ENCODE measurements at regions not wholly inside any gene's neighbourhood (a gene's known extent, or its start where the extent isn't known, plus 50 kb on each side); places are given as distances from the start of the nearest gene placed in this dataset.
"Not testable (repeated sequence)": the region's sequence is repeated elsewhere in the genome, so short reads cannot be mapped to it uniquely, and the experiment has no call there.

DNA sequence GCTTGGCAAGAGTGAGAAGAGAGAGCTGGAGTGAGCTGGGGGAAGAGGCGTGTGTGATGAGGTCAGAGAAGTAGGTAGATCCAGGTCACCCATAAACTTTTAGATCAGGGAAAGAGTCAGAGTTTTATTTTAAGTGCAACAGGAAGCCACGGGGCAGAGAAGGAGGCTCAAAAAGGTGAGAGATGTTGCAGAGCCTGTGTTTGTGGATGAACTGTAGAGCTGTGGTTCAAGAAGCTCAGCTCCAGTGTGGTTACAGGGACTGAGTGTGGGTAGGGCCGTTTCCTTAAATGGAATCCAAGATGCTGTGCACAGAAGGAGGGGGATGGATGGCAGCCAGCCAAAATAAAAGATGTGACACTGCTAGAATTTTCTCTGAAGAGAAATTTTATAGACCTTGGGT is 337.2 kb downstream of the SATB1 start:
- CTCF ChIA-PET = no interaction called here
- POLR2A ChIA-PET = no interaction called here

DNA sequence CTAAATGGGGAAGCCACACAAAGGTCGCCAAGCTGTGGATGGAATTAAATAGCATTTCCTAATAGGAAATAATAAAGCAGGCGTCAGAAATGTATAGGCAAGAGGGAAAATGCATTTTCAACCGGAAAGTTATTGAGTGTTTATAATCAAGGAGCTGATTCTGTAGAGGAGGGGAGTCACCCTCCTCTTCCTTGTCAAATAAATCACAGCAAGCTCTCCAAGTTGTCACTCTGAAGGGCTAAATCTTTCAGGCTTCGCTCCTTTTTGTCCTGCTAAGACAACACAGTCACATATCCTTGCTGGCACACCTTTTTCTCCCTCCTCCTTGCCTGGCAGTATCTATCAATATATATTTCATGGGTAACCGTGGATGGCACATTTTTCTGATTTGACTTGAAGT is 338.4 kb downstream of the SATB1 start:
- ChIA-PET CTCF (no interaction called here), POLR2A (no interaction called here)

DNA sequence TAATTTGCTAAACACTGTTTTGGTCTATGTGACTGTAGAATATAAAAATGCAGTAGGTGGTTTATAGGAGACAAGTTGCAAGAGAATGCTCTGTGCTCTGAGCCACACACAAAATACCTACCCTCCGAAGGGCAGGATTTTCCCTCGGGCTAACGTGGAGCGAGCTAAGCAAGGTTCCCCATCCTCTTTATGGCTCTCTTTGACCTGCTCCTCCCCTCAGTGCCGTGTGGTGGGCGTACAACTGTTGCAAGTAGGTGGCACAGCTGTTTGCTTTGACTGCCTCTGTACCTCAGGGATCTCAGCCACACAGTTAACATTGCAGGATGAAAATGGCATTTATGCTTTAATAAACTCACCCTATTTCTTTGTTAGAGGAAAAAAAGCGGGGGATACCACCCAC is 339.1 kb downstream of the SATB1 start:
- ChIA-PET CTCF (no interaction called here), POLR2A (no interaction called here)

DNA sequence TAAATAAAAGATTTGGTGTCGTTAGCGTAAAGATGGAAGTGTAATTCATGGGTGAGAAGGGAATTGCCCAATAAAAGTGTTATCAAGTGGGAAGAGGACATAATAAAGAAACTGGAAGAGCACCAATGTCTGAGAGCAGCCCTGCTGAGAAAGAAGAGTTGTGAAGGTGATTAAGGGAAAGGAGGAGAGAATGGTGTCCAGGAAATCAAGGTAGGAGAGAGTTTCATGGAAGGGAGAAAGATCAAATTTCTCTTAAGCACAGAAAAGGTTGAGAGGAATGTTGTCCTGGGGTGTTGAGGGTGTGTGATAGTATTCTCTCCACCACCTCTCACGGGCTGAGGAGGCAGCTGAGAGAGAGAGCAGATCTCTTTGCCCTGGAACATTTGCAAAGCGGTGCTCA is 339.7 kb downstream of the SATB1 start:
- POLR2A ChIA-PET = no interaction called here
- CTCF ChIA-PET = no interaction called here

DNA sequence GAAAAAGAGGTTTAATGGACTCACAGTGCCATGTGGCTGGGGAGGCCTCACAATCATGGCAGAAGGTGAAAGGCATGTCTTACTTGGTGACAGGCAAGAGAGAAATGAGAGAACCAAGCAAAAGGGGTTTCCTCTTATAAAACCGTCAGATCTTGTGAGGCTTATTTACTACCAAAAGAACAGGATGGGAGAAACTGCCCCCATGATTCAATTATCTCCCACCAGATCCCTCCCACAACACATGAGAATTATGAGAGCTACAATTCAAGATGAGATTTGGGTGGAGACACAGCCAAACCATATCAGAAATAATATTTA is 340.8 kb upstream of the TBC1D5 start:
- POLR2A ChIA-PET, CTCF ChIA-PET: not testable (repeated sequence)

DNA sequence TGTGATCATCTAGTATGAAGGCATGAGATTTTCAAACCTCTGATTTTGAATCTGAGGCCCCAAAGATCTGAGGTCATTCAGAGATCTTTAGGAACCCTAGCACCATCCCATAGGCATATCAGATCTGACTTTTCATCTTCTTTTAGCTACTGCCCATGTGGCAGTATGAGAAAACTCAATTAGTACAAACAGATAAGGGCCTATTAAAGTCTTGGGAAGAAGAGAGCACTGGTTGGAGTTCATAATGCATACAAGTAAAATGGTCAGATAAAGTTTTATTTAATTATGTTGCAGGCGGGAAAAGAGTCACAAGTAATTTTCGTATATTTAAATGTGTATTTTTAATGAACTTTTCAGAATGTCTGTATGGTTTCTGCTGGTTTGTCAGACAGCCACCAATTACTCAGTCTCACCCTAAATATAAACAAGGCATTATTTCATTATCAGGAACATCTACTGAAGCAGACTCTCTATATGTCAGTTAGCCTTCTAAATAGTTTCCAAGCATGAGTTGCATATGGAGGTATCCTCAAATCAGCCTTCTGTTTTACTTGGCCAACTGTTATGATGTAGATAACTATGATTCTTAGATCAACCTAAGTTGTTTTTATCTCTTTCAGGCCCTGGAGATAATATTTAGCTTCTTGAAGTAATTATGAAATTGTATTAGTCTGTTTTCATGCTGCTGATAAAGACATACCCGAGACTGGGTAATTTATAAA is 340.3 kb upstream of the TBC1D5 start:
- CTCF ChIA-PET = no interaction called here
- POLR2A ChIA-PET = no interaction called here

DNA sequence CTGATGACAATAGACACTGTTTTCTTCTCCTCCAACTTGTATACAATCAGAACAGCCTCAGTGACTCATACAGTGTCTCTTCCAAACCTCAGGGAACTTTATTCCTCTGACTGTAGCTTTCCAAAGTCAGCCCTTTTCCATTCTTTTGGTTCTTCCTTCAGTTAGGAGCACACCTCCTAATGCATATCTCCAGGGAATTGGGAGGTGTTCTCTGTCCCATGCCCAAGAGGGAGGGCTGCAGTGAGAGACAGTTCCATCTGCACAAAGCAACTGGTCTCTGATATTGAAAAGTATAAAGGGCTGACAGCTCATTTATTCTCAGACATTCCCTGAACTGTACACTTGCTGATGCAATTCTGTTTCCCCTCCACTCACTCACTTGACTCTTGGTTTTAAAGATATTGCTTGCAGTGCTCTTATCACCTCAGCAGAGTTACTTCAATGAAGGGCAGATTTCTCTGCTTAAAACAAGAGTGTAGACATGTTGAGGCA is 337.8 kb upstream of the TBC1D5 start:
- ChIA-PET POLR2A (no interaction called here), CTCF (no interaction called here)

DNA sequence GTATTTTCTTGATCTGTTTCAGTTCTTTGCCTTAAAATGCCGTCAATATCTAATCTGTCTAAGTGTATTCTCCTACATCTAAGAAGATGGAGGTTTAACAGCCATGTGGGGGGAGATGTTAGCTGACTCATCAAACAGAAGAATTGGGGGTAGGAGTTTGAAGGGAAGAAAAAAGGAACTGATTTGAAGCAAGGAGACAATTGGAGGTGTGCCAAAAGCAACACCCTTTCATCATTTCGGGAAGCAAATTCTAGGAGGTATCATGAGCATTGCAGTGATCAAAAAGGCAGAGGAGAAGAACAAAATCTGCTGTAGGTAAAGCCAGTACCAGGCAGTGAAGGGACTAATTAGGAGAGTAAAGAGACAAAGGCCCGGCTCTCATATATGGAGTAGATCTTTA is 337.3 kb upstream of the TBC1D5 start:
- ChIA-PET POLR2A (no interaction called here), CTCF (no interaction called here)

DNA sequence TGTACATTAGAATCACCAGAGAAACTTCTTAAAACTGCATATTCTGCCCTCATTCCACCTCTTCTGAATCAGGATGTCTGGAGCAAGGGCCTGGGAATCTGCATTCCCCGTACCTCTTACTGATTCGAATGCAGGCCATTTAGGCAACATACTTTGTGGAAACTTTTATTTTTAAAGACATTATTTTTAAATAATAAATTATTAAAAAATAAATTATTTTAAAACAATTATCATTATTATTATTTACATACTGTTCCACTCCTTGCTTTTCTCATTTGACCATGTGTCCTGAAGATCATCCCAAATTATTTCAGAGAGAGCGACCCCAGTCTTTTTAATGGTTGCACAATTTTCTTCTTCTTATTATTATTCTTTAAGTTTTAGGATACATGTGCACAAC is 336.6 kb upstream of the TBC1D5 start:
- CTCF ChIA-PET = no interaction called here
- POLR2A ChIA-PET = no interaction called here

DNA sequence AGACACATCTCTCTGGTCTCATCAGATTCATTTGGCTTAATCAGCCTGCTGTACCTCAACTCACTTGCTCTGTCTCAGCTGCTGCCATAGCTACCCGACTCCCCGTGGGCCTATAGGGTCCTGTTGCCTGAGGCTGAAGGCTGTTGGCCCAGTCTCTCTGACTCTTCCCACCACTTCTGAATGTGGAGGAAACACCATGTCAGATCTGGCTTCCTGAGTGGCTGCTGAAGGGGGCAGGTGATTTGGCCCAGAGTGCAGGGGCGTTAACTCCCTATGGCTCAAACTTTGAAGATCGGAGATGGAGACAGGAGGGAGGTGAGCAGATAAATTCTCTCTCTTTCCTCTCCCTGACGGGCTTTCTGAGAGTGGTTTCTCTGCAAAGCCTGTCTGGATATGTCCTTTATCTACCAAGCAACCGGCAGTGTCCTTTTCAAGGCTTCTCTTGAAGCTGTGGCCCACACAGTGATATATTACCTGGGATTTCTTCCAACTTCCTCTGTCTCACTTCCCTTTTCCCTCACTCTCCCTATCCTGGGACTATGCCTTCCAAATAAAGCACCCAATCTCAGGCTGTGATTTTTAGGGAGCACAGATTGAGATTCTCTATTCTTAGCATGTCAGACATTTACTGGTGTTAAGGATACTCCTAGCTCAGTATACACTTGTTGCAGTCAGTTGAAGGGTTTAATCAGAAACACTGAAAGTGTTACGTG is 334.9 kb upstream of the TBC1D5 start:
- CTCF ChIA-PET = no interaction called here
- POLR2A ChIA-PET = no interaction called here

DNA sequence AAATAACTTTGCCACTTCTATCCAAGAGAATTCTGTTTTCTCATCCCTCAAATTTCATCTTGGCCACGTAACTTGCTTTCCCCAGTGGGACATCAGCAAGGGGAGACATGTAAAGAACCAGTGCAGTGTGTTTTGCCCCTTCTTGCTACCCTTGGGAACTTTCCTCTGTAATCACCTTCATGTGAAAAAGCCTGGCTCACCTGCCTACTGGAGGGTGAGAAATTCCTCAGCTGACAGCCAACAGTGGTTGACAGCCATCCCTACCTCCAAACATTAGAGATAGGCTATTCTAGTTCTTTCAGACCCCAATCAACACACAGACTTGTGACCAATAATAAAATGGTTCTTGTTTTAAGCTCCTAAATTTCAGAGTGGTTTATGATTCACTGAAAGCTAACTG is 333.9 kb upstream of the TBC1D5 start:
- CTCF ChIA-PET = no interaction called here
- POLR2A ChIA-PET = no interaction called here

DNA sequence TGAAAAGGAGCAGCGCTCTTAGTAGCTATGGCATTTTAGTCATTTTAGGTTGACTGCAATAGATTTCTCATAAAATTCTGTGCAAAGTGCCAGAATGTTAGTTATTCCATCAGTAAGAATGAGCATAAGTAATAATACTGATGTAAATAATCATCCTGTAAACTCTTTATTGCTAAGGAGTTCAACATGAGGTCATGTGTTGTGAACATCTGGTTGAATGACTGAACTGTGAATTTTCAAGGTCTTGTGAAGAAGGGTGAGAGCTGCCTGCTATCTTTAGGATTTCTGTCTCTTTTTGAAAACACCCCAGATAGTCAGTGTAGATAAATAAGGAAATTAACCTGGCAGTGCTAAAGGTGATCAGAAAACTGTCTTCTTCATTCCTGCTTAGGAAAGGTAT is 333.4 kb upstream of the TBC1D5 start:
- POLR2A ChIA-PET = no interaction called here
- CTCF ChIA-PET = no interaction called here

DNA sequence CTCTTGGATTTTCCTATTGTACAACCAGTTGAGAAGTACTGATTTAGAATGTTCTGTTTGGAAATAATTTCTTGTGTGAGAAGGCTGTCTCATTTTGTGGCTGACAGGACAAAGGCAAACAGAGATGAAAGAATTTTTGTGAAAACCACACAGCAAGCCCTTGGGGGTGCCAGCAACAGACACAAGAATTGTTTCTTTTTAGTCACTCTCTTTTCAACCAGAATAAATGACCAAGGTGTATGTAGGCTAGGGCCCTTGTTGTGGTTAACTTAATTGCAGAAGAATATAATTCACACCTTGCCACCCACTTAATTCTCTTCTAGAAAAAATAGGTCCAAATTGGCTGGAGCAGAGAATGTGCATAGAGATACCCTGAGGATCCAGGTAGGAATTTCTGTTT is 329.4 kb upstream of the TBC1D5 start:
- ChIA-PET CTCF (no interaction called here), POLR2A (no interaction called here)

DNA sequence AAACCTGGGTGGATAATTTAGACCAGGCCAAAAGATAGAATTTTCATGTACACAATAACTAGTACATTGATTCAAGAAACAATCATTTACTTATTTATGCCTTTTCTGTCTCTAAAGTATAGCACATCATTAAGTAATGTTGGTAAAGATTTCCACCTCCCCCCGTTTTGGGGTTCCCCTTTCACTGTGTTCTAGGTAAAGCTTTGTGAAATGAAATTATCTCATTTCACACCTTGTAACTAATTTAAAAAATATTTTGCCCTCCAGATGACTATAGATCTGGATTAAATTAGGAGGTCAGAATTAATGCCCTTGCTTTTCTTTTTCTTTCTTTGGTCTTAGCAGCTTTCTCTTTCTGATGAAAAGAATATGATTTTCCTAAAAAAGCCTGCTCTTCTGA is 328.5 kb upstream of the TBC1D5 start:
- ChIA-PET POLR2A (no interaction called here), CTCF (no interaction called here)

DNA sequence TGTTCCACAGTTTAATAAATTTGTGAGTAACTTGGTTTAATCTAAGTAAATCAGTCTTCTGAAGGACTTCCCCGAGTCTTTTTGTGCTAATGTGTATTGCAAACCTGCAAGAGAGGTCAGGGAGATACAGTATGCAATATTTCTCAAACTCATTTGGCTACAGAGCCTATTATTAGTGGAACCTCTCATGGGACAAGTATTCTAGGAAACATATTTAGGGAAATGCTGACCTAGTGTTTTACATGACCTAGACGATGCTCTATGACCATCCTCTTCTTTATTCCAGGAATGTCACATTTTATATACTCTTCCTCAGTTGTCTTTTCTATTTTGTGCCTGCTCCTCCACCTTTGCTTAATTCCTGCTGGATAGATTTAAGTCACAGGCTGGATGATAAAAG is 327.8 kb upstream of the TBC1D5 start:
- ChIA-PET CTCF (no interaction called here), POLR2A (no interaction called here)

DNA sequence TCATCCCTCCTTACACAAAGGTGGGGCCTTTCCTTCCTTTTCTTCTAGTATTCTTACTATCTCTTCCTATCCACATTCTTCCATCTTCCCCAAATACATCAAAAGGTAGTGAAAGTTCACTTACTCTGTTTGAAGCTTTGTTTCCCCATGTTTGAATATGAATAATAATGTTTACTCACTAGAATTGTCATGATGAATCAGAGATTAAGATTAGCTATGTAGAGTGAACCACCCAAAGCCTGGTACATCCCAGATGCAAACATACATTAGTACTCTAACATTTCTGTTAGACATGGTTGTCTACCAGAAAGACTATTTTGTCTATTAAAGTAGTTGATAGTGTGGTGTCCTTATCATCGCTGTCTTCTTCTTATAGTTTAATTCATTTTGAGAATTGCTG is 327.1 kb upstream of the TBC1D5 start:
- ChIA-PET CTCF (no interaction called here), POLR2A (no interaction called here)

DNA sequence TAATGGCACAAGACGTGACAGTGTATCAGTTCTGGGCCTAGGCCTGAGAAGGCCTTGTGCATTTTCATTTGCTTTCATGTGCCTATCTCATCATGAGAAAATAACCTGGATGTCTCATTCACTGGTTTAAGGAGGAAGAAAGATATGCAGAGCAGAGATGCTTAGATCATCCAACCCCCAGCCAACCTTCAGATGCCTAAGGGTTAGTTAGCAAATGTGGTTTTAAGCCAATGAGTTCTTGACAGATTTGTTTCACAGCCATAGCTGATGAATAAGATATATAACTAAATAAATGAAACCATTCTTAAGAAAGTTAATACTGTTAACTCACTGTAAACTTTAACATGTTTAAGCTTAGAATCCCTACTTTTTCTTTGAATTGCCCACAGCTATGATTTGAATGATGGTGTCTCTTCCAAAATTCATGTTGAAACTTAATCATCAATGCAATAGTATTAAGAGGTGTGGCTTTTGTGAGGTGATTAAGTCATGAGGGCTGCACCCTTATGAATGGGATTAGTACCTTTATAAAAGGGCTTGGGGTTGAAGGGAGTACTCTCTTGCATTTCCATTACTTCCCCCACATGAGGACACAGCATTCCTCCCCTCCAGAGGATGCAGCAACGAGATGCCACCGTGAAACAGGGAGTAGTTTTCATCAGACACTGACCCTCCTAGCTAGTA is 324.6 kb upstream of the TBC1D5 start:
- POLR2A ChIA-PET = no interaction called here
- CTCF ChIA-PET = no interaction called here

DNA sequence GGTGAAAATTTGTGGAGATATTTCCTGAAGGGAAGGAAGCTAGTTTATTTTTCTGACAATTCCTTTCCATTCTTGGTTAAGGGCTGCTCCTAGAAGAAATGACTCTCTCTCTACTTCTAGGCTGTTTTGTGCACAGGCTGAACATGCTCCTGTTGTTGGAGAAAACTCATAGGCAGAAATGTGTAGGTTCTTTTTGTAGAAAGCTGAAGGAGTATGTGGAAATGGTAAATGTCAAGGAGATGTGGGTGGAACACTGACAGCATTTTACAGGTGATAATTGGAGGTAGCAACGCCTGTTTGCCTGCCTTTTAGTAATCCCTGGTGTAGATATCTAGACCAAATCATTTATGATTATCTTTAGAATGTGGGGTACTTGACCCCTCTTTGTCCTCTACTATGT is 322.2 kb upstream of the TBC1D5 start:
- ChIA-PET POLR2A (interaction anchor here (0.7 kb wide), 1 partner anchor 89 kb away, joined by 3 read pairs; no protein-coding TSS in a partner anchor), CTCF (no interaction called here)

DNA sequence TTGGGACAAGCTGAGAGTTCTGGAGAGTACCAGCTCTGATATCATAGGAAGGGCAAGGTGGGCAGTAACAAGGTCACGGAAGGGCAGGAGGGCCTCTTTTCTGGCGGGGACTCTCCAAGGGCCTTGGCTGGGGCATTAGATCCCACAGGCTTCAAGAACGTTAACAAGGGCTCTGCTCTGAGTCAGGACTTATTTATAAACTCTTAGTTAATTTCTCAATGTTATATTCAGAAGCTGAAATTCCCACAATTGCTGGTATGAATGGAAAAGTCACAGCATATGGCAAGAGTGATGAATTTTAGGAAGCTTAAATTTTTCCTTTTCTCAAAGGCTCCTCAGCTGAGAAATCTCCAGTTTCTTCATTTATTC is 320.2 kb upstream of the TBC1D5 start:
- POLR2A ChIA-PET = no interaction called here
- CTCF ChIA-PET = no interaction called here

DNA sequence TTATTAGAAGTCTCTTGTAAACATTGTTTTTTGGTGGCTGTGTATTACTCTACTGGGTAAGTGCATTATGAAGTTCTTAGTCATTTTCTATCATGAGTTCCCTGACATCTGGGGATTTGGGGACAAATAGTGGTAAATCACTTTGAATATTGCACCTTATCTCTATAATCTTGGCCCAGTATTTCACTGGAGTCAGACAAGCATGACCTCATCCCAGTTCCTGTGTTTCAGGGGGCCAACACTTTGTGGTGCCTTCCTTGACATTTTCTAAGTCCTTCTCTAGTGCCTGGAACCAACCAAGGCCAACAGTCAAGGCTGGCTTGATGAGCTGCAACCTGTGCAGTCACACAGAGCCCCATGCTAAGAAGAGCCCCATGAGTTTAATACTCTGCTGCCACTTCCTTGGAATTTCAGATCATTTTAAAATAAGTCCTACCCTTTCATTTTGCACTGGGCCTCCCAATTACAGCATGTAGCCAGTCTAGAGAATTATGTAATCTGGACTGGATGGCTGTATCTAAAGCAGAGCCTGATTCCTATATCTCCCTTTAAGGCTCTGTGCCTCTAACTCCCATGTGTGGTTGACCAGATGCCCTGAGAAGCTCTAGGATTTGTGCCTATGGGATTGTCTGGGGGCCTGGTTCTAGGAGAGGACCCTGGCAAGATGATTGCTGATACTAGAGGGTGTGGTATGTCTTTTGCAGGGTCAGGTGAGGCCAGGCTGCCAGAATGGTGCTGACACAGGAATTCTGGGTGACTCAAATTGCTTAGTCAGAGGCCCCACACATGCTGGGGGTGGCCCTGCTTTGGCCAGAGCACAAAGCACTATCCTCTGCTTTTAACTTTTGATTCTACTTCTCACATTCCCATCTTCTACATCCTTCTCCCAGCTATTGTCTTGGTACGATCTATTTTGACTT is 319.6 kb upstream of the TBC1D5 start:
- CTCF ChIA-PET = no interaction called here
- POLR2A ChIA-PET = no interaction called here

DNA sequence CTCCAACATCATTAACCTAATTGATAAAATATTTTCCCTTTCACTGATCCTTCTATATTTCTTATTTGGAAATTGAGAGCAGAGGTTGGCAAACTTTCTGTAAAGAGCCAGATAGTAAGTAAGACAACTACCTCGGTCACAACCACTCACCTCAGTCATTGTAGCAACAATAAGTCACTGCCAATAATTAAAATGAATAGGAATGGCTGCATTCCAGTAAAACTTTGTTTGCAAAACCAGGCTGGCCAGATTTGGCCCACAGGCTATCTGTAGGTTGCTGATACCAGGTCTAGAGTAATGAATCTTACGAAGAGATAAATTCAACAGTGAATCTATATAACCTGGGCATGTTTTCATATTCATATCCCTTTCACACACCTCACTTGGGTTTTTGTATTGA is 316.2 kb upstream of the TBC1D5 start:
- ChIA-PET CTCF (no interaction called here), POLR2A (no interaction called here)

Data from activated CD8-positive, alpha-beta memory T cell treated with anti-CD3 and anti-CD28 coated beads for 36 hours (primary cell).